Left ventricle myocardium superior (tissue), 1 donor: ENCODE measurements at regions not wholly inside any gene's neighbourhood (a gene's known extent, or its start where the extent isn't known, plus 50 kb on each side); places are given as distances from the start of the nearest gene placed in this dataset.

Source experiments
- ATAC-seq: fragments of 200-7000 bp; cut with Tn5 transposase; one replicate; pipeline ENCODE4 v1.9.1; 2020; ENCODE audit warnings: mild to moderate bottlenecking, moderate library complexity
- DNase-seq: peaks from one replicate; pipeline ENCODE4 v3.0.0-alpha.2; 2020
- intact Hi-C: fragments of 100-400 bp; cut with micrococcal nuclease; formaldehyde crosslinking; loops from one replicate; pipeline ENCODE4 v1.11.0; 2022
- donor health status: DM: no; HTN: yes; CAD: no; lungs with severe emphysema.

DNA sequence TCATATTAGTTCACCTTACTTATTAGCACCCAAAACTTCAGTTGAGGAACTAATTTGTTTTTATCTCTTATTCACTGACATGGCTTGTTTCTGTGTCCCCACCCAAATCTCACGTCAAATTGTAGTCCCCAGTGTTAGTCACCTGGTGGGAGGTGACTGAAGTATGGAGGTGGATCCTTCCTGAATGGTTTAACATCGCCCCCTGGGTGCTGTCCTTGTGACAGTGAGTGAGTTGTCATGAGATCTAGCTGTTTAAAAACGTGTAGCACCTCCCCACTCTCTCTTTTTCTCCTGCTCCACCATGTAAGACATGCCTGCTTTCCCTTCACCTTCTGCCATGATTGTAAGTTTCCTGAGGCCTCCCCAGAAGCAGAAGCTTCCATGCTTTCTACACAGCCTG, 75.0 kb upstream of the HECTD2 start:
- no peak for DNase-seq
- intact Hi-C loops, result no loop called here
- ATAC-seq, result no peak

DNA sequence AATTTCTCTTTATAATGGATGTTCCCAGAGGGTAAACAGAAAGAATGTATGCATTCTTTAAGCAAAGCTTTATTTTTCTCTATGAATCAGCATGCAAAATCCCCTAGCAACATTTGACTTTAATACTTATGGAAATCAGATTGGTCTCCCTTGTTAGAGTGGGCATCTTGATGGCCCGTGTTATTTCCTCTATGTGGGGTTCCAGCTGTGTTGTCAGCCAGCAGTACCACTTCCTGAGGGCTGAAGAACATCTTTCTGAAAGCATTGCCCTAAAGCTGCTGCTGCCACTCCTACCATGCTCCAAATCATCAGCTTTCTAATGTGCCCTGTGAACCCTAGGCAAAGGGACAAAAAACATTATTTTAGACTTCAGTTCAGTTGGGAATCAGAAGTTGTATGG, 70.4 kb upstream of the HECTD2 start:
- no peak for DNase-seq
- no peak for ATAC-seq
- intact Hi-C loops, result no loop called here

DNA sequence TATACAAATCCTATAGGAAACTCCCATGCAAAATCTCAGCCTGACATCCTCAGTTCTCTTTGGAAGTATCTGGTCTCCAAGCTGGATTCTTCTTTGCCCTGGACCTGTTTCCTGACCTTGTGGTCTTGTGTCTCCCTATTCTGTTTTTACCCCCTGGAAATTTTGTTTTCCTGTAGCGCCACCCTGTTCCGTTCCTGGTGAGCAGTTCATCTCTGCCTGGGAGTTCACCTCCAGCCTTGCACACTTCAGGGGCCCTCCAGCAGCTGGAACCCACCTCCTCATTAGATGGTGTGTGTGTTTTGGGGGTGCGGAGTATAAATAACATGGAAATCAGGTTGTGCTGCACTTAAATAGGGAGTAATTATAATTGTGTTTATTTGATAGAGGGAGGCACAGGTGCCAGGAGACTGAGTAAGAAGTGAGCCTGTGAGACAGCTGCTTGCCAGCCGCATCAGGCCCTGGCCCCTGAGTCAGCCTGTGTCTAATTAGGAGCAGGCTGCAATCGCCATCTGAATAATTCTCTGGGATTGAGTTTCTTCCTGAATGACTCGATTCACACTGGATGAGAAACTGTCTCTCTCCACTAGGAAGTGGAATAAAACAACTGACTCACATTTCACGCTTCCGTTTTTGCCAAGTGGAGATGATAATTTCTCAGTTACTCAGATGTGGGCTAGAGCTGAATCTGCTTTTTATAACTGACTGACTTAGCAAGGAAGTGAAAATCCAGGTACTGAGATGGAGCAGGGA, 69.4 kb upstream of the HECTD2 start:
- intact Hi-C loops, result no loop called here
- no peak for DNase-seq
- peak; percentile 60 for ATAC-seq

DNA sequence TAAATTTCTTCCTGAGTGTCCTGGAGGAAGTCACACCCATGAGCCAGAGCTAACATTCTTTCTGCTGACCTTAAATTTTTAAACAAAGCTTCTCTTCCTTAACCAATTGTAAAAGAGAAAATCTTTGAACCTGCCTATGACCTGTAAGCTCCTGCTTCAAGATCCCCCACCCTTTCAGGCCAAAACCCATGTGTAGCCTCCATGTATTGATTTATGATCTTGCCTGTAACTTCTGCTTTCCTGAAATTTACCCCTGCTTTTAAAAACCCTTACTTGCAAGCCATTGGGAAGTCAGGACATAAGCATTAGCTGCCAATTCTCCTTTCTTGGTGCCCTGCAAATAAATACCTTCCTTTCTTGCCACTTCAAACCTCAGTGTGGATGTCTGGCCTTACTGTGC, 68.5 kb upstream of the HECTD2 start:
- no peak for ATAC-seq
- DNase-seq, result no peak
- intact Hi-C loops, result no loop called here

DNA sequence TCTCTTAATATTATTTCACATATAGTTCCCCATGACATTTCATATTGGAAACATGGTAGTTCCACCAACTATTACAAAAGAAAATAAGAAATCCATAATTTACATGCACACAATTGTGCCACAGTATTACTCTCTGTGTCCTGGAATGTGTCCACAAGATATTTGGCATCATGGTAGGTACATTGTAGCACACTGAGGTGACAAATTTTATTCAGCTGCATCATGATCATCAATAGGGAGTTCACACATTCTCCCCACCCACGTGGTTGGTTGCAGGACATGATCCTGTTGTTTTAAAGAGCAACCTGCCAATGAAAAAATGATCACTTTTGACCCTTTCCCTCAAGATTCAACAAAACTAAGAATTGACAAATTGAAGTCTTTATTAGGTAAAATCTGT, 67.1 kb upstream of the HECTD2 start:
- intact Hi-C loops, result no loop called here
- DNase-seq (no peak), ATAC-seq (no peak)

DNA sequence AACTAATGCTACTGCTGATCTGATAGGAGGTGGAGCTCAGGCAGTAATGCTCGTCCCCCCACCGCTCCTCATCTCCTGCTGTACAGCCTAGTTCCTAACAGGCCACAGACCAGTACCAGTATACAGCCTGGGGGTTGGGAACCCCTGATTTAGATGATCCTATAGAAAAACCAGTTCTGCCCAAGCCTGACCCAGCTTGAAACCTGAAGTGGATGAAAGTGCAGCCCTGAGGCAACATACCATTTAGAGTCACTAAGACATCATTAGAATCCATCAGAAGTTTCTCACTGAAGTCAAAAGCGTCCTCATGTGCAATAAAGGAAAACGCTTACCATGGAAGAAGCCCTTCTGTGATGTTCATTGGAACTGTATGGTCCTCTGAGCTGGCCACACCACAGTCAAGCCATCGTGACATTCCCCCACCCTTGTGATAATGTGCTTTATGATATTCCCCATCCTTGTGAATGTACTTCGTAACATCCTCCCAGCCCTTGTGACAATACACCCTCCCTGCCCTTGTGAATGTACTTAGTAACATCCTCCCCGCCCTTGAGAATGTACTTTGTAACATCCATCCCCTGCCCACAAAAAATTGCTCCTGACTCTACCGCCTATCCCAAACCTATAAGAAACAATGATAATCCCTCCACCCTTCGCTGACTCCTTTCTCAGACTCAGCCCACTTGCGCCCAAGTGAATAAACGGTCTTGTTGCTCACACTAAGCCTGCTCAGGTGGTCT, 65.9 kb upstream of the HECTD2 start:
- intact Hi-C loops, result no loop called here
- ATAC-seq, result no peak
- no peak for DNase-seq

DNA sequence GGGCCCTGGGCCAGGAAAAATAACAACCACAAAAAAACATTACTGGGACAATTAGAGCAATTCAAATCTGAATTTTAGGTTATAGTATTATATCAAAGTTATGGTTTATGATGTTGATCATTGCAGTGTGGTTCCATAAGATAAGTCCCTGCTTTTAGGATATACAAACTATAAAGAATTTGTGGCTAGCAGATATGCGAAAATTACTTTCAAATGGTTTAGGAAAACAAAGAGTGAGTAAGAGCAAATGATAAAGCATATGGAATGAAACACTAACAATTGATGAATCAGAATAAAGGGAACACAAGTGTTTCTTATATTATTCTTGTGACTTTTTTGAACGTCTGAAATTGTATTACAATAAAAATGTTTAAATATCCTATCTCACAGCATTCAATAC, 64.4 kb upstream of the HECTD2 start:
- no peak for DNase-seq
- no peak for ATAC-seq
- intact Hi-C loops, result no loop called here

DNA sequence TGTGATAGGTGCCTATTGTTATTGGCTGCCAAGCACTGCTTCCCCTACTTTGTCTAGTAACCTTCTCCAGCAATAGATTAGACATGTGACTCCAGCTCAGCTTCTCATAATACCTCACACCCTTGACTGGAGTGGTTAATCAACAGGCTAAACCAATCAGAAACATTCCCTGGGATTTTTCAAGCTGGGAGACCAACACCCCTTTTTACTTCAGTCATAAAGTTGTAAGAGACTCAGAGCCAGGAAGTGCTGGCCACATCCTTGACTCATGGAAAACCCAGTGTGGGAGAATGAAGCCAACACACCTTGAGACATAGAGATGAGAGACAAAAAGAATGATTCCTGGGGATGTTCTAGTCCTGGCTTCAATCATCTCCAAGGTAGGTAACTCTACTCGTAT, 62.6 kb upstream of the HECTD2 start:
- ATAC-seq, result no peak
- intact Hi-C loops, result no loop called here

DNA sequence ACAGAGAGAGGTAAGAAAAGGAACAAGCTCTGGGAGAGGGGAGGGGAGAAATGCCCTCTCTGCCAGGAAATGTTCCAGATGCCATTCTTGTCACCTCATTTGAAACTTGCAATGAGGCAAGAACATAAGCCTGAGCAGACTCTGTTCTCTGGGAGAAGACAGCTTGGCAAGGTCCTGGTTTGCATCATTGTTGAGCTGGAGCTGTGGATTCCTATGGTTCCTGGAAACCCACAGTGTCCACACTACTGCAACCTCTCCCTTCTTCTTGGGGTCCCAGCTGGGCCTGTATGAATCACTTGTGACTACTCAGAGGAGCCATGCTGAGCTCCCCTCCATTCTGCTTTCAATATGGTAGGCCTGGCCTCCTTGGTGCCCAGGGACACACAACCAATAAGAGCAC, 60.8 kb upstream of the HECTD2 start:
- ATAC-seq (peak; percentile 96), DNase-seq (peak; percentile 19)
- intact Hi-C loops, result no loop called here

More for the DNA sequence above, 62.6 kb upstream of the HECTD2 start:
- DNase-seq, result no peak

DNA sequence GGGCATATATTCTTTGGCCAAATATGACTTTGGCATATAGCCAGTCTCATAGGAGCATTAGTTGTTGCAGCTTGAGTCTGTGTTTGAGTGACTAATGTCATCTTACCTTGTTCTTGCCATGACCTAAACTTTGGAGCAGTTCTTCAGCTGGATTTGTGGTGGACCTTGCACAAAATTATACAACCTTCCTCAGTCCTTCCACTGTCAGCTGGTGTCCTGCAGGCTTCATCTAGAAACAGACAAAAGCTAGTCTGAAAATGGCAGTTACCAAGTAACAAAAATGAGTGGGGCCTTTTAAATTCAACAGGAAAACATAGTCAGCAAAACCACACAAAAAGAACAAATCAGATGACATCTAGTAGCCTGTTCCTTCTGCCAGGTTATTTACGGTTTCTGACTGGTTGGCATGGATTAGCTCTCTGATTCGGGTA, 59.5 kb upstream of the HECTD2 start:
- no peak for ATAC-seq
- no peak for DNase-seq
- intact Hi-C loops, result no loop called here

DNA sequence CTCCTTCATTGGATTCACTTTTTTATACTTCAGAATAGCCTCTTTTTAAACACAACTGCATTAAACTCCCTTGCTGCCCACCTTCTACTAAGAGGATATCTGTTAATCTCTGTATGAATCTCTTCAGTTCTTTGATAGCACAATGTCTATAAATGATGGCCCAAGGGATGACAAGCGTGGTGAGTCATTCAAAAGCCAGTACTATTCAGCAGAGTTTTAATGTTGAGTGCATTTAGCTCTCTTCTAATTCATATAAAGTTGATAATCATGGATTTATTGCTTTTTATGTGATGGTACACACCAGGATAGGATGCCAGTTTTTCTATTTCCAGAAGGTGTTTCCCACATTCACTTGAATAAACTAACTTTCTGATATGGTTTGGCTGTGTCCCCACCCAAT, 57.4 kb upstream of the HECTD2 start:
- intact Hi-C loops, result no loop called here
- DNase-seq (no peak), ATAC-seq (no peak)

DNA sequence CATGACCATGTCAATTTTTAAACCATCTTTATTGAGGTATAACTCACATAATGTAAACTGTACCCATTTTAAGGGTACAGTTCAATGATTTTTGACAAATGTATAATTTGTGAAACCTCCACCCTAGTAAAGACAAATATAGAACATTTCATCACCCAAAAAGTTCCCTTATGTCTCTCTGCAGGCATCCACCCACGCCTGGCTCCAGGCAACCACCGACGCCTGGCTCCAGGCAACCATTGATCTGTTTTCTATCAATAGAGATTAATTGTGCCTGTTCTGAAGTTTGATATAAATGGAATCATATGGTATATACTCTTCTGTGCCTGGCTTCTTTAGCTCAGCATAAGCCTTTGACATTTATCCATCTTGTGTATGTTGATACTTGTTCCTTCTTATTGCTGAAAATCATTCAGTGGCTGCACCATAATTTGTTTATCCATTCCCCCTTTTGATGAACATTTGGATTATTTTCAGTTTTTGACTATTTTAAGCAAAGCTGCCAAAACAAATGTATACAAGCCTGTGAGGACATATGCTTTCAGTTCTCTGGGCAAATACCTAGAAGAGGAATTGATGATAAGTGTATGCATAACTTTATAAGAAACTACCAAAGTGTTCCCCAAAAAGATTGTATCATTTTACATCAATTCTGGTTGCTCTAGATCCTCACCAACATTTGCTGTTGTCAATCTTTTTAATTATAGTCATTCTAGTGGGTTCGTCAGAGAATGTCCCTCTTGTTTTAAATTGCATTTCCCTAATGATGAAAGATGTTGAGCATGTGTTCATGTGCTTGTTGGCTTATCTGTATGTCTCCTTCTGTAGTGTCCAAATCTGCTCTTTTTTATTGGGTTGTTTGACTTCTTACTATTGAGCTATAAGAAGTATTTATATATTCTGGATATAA, 55.7 kb upstream of the HECTD2 start:
- intact Hi-C loops, result no loop called here
- ATAC-seq, result no peak

DNA sequence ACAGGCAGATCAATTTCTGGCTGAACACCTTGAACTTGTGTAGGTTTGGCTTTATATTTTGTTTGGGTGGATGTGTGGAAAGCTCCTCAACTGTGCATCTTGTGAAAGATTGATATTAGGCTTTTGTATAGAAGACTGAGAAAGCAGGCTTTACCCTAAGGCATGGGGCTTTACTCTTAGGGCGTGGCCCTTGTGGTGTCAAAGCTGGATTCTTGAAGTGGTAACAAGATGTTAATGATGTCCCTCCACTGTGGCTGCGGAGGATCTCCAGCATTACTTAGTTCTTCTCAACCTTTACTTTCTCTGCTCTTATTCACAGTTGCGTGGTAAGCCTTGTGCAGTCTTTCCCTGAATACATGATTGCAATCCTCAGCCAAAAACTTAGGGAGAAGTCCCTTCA, 54.1 kb upstream of the HECTD2 start:
- intact Hi-C loops, result no loop called here
- ATAC-seq, result no peak
- DNase-seq, result no peak

More for the DNA sequence above, 55.7 kb upstream of the HECTD2 start:
- no peak for DNase-seq

DNA sequence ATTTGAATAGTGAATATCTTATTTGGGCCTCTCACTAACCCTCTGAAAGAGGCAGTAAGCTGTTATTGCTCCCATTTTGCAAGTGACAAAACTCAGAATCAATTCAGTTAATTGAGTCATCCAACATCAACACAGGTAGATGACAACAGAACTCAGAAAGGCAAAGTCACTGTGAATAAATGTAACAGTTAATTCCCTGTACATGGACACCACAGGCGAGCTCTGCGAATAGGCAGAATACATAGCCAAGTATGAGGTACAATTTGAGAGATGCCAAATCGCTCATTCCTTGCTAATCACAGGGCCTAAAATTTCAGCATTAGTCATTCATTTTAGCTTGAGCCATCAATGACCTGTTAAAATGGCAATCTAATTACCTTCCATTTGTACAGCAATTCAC, 52.6 kb upstream of the HECTD2 start:
- intact Hi-C loops, result no loop called here
- ATAC-seq, result no peak
- DNase-seq, result no peak
